A673 (cell line): ENCODE measurements at regions not wholly inside any gene's neighbourhood (a gene's known extent, or its start where the extent isn't known, plus 50 kb on each side); places are given as distances from the start of the nearest gene placed in this dataset.

Experiments
- EZH2 ChIP-seq: fragments of 200-600 bp; sonication (generic); IDR thresholded peaks from 2 replicates; pipeline ENCODE4 v1.6.1; 2017; ENCODE audit warnings: borderline replicate concordance, low read depth, mild to moderate bottlenecking, mixed read lengths, antibody characterized with exemption, low read length; ENCODE audit not compliant: poor library complexity, severe bottlenecking
- TF ChIP-seq, protein P1 (sequence below): fragments of 300-800, 200-600 bp; sonication (generic); conservative IDR thresholded peaks from 2 replicates; pipeline ENCODE4 v1.5.1; 2017; ENCODE audit warnings: low read depth, mild to moderate bottlenecking, antibody characterized with exemption, low read length, moderate library complexity, mixed read lengths

DNA sequence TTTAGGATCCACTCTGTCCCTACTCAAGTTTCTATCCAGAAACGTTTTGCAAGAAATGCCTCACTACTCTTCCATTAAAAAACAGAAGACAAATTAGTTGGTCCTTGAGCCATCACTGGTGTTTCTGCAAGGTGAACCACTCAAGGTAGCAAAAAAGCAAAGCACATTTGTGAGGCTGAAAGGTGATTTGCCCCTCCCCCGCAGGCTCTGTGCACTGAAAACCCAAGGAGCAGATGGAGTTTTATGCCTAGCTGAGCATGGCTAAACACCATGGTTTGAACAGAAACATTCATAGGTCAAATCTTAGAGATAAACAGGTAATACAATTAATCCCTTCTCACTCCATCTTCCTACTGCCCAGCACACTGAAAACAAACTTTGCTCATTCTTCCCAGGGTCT lies 538.2 kb upstream of the CDH5 start:
- TF ChIP-seq, protein P1, sequence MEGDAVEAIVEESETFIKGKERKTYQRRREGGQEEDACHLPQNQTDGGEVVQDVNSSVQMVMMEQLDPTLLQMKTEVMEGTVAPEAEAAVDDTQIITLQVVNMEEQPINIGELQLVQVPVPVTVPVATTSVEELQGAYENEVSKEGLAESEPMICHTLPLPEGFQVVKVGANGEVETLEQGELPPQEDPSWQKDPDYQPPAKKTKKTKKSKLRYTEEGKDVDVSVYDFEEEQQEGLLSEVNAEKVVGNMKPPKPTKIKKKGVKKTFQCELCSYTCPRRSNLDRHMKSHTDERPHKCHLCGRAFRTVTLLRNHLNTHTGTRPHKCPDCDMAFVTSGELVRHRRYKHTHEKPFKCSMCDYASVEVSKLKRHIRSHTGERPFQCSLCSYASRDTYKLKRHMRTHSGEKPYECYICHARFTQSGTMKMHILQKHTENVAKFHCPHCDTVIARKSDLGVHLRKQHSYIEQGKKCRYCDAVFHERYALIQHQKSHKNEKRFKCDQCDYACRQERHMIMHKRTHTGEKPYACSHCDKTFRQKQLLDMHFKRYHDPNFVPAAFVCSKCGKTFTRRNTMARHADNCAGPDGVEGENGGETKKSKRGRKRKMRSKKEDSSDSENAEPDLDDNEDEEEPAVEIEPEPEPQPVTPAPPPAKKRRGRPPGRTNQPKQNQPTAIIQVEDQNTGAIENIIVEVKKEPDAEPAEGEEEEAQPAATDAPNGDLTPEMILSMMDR = no peak
- no peak for TF ChIP-seq EZH2
